NCI-H146 (cell line): ENCODE measurements at regions not wholly inside any gene's neighbourhood (a gene's known extent, or its start where the extent isn't known, plus 50 kb on each side); places are given as distances from the start of the nearest gene placed in this dataset.

Source experiments
- DNase-seq: peaks from one replicate; lab custom pipeline; 2025; lab: John Stamatoyannopoulos, UW

DNA sequence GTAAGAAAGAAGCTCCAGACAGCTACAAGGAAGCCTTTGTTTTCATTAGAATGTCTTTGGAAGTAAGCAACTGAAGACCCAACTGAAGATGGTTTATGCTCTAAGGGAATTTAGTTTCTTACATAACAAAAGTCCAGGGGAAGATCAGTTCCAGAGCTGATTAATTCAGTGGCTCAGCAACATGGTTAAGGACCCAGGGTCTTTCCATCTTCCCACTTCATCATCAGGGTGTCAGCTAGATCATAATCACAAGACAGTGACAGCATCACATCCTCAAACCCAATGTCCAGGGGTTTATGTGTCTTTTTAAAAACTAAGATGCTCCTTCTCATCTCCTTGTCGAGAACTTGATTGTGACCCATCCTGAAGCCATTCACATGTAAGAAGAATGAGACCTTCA is 119.7 kb upstream of the PRDM1 start:
- DNase-seq: no peak

DNA sequence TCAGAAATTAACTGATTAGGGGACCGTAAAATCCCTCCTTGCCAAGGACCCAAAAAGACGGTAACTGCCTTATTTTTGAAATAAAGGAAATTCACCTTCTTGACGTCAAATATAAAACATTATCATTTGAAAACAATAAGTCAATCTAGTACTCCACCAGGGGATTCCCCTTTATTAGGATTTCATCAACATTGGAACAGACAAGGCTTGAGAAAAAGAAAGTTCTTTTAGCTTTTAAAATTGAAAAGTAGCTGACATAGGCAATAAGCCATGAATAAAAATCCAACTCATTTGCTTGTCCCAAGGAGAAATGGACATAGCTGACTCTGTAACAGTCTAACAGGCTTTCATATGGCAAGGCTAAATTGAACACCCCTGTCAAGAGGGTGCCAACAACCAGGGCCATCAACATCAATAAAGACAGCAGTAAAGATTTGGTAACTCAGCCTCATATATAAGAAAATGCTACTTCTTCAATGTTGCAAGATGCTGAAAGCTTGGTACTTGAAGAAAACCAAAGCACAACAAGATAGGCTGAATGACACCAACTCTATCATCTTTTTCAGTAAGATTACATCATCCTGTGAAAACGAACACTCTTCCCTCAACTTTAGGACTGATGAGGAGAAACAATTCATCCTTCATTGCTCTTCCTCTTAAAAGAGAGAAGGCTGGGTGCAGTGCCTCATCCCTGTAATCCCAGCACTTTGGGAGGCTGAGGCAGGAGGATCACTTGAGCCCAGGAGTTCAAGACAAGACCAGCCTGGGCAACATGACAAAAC is 121.0 kb upstream of the PRDM1 start:
- DNase-seq: no peak

DNA sequence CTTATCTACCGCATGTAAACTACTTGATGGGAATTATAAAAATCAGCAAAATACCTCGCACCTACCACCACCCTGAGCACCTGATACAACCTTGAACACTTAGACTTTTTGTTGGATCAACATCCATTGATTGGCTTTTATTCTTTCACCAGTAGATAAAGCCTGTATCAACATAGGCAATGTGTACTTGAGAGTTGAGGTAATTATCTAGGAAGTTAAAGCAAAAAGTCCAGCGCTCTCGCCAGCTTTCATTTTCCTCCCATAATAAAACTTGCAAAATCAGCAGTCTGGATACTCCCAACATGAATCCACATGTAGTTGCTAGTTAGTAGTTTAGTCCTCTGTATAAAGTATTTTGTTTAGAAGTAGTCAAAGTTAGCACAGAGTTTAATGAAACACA is 132.0 kb upstream of the PRDM1 start:
- no peak for DNase-seq

- no peak for DNase-seq
These were observed 133.1 kb upstream of the PRDM1 start for GRCh38 chr6:105952772-105953690.

GRCh38 chr6:105952326-105952725 is 133.8 kb upstream of the PRDM1 start:
- no peak for DNase-seq

GRCh38 chr6:105951322-105951721 is 134.8 kb upstream of the PRDM1 start:
- DNase-seq: no peak

DNA sequence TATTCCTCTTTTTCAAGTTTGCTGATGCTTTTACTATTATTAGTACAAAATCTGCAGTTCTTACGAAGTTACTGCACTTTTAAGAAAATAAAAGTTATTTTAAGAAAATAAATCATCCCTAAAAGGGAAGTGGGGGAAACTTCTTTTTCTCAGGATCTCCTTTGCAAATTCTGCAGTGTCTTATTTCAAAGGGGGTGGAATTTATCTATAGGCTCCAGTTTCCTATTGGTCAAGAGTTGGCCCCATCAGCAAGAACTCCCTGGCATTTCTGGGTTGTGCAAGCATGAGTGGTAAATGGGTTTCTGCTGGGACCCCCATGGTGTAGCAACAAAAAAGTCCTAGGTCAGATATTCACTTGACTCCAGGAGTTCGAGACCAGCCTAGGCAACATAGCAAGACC is 136.3 kb upstream of the PRDM1 start:
- DNase-seq: no peak

- DNase-seq: no peak
These were observed 142.6 kb upstream of the PRDM1 start for GRCh38 chr6:105943514-105943913.

- DNase-seq: no peak
These were observed 144.3 kb upstream of the PRDM1 start for GRCh38 chr6:105941621-105942412.

GRCh38 chr6:105940990-105941389 is 145.1 kb upstream of the PRDM1 start:
- no peak for DNase-seq

- DNase-seq: no peak
These were observed 149.2 kb upstream of the PRDM1 start for GRCh38 chr6:105936972-105937371.

GRCh38 chr6:105935416-105935815 is 150.7 kb upstream of the PRDM1 start:
- no peak for DNase-seq

GRCh38 chr6:105934708-105935107 is 151.4 kb upstream of the PRDM1 start:
- no peak for DNase-seq

DNA sequence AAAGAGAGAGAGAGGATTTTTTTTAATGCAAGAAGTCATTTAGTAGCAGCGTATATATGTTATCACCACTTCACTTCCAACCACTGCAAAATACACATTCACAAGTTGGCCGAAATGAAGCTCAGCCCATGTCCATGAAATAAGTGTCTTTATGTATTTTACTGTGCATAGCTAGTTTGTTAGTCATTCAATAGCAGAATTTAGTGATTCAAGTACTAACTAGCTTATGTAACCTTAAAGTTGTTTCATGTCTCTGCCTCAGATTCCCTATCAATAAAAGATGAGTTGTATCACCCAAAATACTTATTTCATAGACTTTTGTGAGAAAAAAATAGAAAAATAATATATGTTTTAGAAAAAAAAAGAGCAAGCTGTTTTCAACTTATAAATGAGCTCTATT is 153.7 kb upstream of the PRDM1 start:
- DNase-seq: no peak

- DNase-seq: no peak
These were observed 156.5 kb upstream of the PRDM1 start for GRCh38 chr6:105929626-105930025.

DNA sequence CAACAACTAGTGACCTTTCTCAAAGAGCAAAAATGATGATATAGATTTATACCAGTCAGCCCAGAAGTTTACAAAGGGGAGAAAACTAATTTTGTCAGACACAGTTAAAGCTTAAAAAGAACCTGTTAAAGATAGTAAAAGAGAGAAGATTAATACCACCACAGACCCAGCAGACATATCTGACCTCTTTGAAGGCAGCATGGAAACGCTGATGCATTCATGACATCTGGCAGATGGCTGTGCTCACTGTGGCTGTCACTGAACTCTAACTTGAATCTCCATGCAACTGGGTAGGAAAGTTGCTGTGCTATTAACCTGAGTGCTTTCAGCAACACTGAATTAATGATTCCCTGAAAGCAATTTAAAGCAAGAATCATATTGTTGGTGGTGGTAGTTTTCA is 159.8 kb upstream of the PRDM1 start:
- DNase-seq: no peak

DNA sequence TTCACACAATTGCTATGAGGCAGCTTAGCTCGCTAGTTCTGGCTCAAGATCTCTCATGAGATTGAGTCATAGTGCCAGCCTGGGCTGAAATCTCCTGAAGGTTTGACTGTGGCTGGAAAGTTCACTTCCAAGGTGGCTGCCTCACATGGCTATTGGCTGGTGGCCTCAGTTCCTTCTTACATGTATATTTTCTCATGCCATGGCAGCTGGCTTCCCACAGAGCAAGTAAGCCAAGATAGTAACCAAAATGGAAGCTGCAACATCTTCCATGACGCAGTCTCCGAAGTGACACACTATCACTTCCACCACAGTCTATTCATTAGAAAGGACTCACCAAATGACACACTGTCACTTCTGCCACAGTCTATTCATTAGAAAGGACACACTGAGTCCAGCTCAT is 160.4 kb upstream of the PRDM1 start:
- no peak for DNase-seq

GRCh38 chr6:105921781-105922180 is 164.4 kb upstream of the PRDM1 start:
- DNase-seq: no peak

- DNase-seq: no peak
These were observed 166.1 kb upstream of the PRDM1 start for GRCh38 chr6:105920071-105920470.

DNA sequence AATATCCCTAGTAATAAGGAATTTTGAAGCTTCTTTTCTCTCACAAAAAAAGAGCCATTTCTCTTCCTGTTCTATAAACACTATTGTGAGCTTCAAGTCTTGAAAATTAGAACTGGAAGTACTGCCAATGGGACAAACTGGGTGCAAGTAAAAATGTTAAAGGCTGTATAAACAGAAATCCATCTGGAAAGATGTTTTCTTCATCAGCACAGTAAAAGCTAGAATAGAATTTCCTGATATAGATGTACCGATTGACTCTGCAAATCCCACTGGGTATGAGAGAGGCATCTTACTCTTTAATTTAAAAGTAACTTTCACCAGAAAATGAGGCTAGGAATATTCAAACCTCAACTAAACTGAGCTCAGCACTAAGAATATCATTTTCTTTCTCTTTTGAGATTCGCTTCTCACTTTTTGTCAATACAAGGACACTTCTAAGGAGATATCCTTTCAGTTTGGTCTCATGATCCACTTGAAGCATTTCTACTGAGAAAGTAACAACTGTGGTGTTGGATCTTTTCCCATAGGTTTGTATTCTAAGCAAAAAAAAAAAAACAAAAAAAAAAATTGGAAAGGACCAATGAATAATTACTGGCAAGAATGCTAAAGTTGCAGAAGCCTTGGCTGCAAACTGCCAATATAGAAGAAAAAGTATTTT is 169.0 kb upstream of the PRDM1 start:
- no peak for DNase-seq

- DNase-seq: no peak
These were observed 175.0 kb upstream of the PRDM1 start for GRCh38 chr6:105911106-105911629.

DNA sequence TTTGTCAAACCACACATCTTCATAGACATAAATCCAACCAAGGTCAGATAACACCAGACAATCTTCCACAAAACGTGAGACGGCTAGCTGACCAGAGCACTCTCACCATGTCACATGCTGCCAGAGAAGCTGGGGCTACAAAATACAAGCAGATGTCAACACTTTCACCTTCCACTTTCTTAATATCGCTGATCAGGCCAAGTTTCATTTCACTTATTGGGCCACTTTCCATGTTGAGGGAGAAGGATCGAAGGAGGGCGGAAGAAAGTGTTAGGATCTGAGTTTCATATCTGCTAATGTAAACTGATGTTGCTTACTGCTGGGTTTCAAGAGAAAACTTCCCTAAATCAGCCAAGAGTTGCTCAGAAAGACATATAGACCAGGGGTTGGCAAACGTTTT is 177.0 kb upstream of the PRDM1 start:
- DNase-seq: no peak
